ENCODE measurements at regions not wholly inside any gene's neighbourhood (a gene's known extent, or its start where the extent isn't known, plus 50 kb on each side); places are given as distances from the start of the nearest gene placed in this dataset.

GRCh38 chr12:60844875-60845274 is 1249.0 kb downstream of the SLC16A7 start:
- DNase-seq = no peak
- Histone ChIP-seq H3K27ac (no peak overlapping the region), H3K4me1 (no peaks in the 10 kb centered on the region), H3K4me3 (no peak overlapping the region), H3K27me3 (no peaks in the 10 kb centered on the region), H3K36me3 (no peaks in the 10 kb centered on the region), H3K9me3 (no peaks in the 10 kb centered on the region)
- intact Hi-C loops (cut with DNase I) = no loop called here
- 80 to 83% methylated on average over 1 of the region's 1 CpG for WGBS, 2 donors
- TF ChIP-seq POLR2A (IDR thresholded peaks at IDR 0.05) = no peak
- TF ChIP-seq, protein P1, sequence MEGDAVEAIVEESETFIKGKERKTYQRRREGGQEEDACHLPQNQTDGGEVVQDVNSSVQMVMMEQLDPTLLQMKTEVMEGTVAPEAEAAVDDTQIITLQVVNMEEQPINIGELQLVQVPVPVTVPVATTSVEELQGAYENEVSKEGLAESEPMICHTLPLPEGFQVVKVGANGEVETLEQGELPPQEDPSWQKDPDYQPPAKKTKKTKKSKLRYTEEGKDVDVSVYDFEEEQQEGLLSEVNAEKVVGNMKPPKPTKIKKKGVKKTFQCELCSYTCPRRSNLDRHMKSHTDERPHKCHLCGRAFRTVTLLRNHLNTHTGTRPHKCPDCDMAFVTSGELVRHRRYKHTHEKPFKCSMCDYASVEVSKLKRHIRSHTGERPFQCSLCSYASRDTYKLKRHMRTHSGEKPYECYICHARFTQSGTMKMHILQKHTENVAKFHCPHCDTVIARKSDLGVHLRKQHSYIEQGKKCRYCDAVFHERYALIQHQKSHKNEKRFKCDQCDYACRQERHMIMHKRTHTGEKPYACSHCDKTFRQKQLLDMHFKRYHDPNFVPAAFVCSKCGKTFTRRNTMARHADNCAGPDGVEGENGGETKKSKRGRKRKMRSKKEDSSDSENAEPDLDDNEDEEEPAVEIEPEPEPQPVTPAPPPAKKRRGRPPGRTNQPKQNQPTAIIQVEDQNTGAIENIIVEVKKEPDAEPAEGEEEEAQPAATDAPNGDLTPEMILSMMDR (IDR thresholded peaks at IDR 0.05) = no peak

DNA sequence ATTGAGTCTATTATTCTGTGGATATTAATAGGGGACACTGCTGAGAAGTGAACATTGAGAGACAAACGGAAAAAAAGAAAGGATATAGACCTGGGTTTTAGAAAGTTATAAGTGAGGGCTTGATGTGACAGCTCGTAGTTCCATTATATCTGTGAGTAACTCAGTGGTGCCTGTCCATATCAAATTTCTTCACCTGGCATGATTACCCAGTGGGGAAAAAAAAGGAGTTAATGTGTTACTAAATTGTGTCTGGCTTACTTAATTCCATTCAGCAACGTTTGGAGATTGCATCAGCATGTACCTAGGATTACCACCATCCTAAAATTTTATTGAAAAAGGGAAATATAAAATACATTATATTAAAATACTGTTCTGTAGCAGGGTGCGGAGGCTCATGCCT is 1249.9 kb downstream of the SLC16A7 start:
- Histone ChIP-seq H3K27ac (no peak overlapping the region), H3K27me3 (no peaks in the 10 kb centered on the region), H3K9me3 (no peaks in the 10 kb centered on the region), H3K36me3 (no peaks in the 10 kb centered on the region), H3K4me1 (no peaks in the 10 kb centered on the region), H3K4me3 (no peak overlapping the region)
- intact Hi-C loops (cut with DNase I) = no loop called here
- TF ChIP-seq, protein P1 (IDR thresholded peaks at IDR 0.05) = no peak
- no peak for TF ChIP-seq POLR2A (IDR thresholded peaks at IDR 0.05)
- DNase-seq = no peak
- WGBS, 2 donors = 58 to 67% methylated on average over 4 of the region's 4 CpGs

GRCh38 chr12:60847281-60847680 is 1251.5 kb downstream of the SLC16A7 start:
- TF ChIP-seq, protein P1 (IDR thresholded peaks at IDR 0.05) = no peak
- no peak for TF ChIP-seq POLR2A (IDR thresholded peaks at IDR 0.05)
- no peaks in the 10 kb centered on the region for H3K9me3 ChIP-seq
- no peak overlapping the region for H3K4me3 ChIP-seq
- H3K4me1 ChIP-seq = no peaks in the 10 kb centered on the region
- DNase-seq = no peak
- H3K27ac ChIP-seq = no peak overlapping the region
- 56 to 58% methylated on average over 3 to 4 of the region's 4 CpGs for WGBS, 2 donors
- intact Hi-C loops (cut with DNase I) = no loop called here
- H3K36me3 ChIP-seq = no peaks in the 10 kb centered on the region
- H3K27me3 ChIP-seq = no peaks in the 10 kb centered on the region

- intact Hi-C loops (cut with DNase I) = no loop called here
- 43 to 44% methylated on average over 3 of the region's 3 CpGs for WGBS, 2 donors
- no peak overlapping the region for H3K4me3 ChIP-seq
- H3K27me3 ChIP-seq = no peaks in the 10 kb centered on the region
- no peak overlapping the region for H3K27ac ChIP-seq
- TF ChIP-seq, protein P1 (IDR thresholded peaks at IDR 0.05) = no peak
- no peak for TF ChIP-seq POLR2A (IDR thresholded peaks at IDR 0.05)
- no peaks in the 10 kb centered on the region for H3K36me3 ChIP-seq
- no peaks in the 10 kb centered on the region for H3K4me1 ChIP-seq
- H3K9me3 ChIP-seq = no peaks in the 10 kb centered on the region
- no peak for DNase-seq
Observed at GRCh38 chr12:60849723-60850122, 1253.9 kb downstream of the SLC16A7 start.

DNA sequence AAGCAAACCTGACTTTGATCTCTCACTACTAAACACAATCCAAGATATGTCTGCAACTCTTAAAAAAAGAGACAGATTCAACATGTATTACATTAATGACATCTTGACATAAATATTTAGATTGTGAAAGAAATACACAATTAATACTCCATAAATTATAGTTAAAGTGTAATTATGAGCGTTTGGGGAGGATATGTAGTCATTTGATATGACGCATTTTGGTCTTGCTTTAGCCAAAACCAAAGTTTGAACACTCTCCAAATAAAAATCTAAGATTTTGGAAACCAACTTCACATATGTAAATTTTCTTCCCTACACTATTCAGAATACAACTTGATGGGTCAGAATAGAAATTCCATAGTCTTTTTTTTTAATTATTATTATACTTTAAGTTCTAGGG is 1257.6 kb downstream of the SLC16A7 start:
- Histone ChIP-seq H3K27ac (no peak overlapping the region), H3K4me3 (no peak overlapping the region), H3K4me1 (no peaks in the 10 kb centered on the region), H3K9me3 (no peaks in the 10 kb centered on the region), H3K27me3 (no peaks in the 10 kb centered on the region), H3K36me3 (no peaks in the 10 kb centered on the region)
- WGBS, 2 donors = 44 to 48% methylated on average over 2 of the region's 2 CpGs
- DNase-seq = no peak
- TF ChIP-seq, protein P1 (IDR thresholded peaks at IDR 0.05) = no peak
- no peak for TF ChIP-seq POLR2A (IDR thresholded peaks at IDR 0.05)
- intact Hi-C loops (cut with DNase I) = no loop called here
